Effector memory CD4-positive, alpha-beta T cell (primary cell): ENCODE measurements at regions not wholly inside any gene's neighbourhood (a gene's known extent, or its start where the extent isn't known, plus 50 kb on each side); places are given as distances from the start of the nearest gene placed in this dataset.

Source experiments
- DNase-seq, 3 donors: peaks; one replicate each; pipeline ENCODE4 v3.0.0-alpha.2; 2020
- H3K27ac ChIP-seq: 2 replicates; pipeline ENCODE4 v1.7.0; 2013; ENCODE audit warnings: mild to moderate bottlenecking, low read length, moderate library complexity; ENCODE audit not compliant: insufficient read depth, poor library complexity, severe bottlenecking
- H3K27me3 ChIP-seq: replicated peaks from 2 replicates; pipeline ENCODE4 v1.7.0; 2013; ENCODE audit warnings: mild to moderate bottlenecking, low read length; ENCODE audit not compliant: insufficient read depth, control insufficient read depth, poor library complexity, severe bottlenecking
- H3K36me3 ChIP-seq: 2 replicates; pipeline ENCODE4 v1.7.0; 2013; ENCODE audit warnings: mild to moderate bottlenecking, low read length, moderate library complexity; ENCODE audit not compliant: control insufficient read depth, insufficient read depth
- H3K4me1 ChIP-seq: 2 replicates; pipeline ENCODE4 v1.7.0; 2013; ENCODE audit warnings: low read length, mild to moderate bottlenecking; ENCODE audit not compliant: control insufficient read depth, insufficient read depth, poor library complexity, severe bottlenecking
- H3K4me3 ChIP-seq: 2 replicates; pipeline ENCODE4 v1.7.0; 2013; ENCODE audit warnings: low read length, low read depth, mild to moderate bottlenecking; ENCODE audit not compliant: insufficient read depth, poor library complexity, severe bottlenecking
- H3K9me3 ChIP-seq: 2 replicates; pipeline ENCODE4 v1.7.0; 2013; ENCODE audit warnings: mild to moderate bottlenecking, low read length, moderate library complexity; ENCODE audit not compliant: control insufficient read depth

DNA sequence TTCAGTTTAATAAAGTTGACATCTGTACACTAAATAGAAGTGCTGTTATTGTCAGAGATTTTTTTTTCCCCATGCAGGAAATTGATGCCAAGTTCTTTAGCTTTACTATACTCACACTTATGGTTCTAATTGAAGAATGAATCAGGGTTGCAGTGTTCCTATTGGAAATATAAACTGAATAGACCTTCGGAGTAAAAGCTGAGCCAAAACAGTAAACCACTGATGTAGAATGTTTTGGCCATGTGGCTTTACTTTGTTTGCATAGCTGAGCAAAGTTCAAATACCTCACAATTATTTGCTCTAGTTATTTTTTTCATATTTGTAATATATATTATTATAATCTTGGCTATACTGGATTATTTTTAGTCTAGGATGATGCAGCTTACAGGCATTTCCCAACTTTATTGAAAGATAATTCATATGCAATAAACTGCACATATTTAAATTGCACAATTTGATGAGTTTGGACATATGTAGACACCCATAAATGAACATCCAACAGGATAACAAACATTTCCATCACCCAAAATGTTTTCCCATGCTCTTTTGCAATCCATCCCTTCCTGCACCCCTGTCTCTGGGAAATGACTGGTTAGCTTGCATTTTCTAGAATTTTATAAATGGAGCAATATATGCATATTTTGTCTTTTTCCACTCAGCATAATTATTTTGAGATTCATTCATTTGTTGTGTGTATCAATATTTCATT, 105.8 kb upstream of the NOX3 start:
- no peak for DNase-seq

DNA sequence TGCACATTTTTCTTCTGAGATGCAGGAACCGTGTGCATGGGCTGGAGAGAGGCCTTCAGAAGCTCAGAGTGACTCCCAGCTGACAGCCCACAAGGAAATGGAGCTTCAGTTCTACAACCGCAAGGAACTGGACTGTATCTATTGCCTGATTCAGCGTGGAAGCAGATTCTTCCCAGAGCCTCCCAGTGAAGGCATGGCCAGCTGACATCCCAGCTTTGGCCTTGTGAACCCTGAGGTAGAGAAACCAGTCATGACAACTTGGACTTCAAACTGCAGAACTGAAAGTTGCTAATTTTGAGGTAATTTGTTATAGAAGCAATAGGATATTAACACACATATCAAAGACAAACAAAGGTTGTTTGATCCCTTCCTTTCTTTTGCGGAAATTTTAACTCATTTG, 94.3 kb upstream of the NOX3 start:
- DNase-seq, result no peak
- Histone ChIP-seq H3K27me3 (no peaks in the 10 kb centered on the region), H3K9me3 (no peaks in the 10 kb centered on the region), H3K4me1 (no peaks in the 10 kb centered on the region), H3K4me3 (no peak overlapping the region), H3K36me3 (no peaks in the 10 kb centered on the region), H3K27ac (no peak overlapping the region)

More for the DNA sequence above, 105.8 kb upstream of the NOX3 start:
- no peaks in the 10 kb centered on the region for H3K4me1 ChIP-seq
- H3K9me3 ChIP-seq, result no peaks in the 10 kb centered on the region
- no peaks in the 10 kb centered on the region for H3K36me3 ChIP-seq
- no peak overlapping the region for H3K27ac ChIP-seq
- no peaks in the 10 kb centered on the region for H3K27me3 ChIP-seq
- H3K4me3 ChIP-seq, result no peak overlapping the region

DNA sequence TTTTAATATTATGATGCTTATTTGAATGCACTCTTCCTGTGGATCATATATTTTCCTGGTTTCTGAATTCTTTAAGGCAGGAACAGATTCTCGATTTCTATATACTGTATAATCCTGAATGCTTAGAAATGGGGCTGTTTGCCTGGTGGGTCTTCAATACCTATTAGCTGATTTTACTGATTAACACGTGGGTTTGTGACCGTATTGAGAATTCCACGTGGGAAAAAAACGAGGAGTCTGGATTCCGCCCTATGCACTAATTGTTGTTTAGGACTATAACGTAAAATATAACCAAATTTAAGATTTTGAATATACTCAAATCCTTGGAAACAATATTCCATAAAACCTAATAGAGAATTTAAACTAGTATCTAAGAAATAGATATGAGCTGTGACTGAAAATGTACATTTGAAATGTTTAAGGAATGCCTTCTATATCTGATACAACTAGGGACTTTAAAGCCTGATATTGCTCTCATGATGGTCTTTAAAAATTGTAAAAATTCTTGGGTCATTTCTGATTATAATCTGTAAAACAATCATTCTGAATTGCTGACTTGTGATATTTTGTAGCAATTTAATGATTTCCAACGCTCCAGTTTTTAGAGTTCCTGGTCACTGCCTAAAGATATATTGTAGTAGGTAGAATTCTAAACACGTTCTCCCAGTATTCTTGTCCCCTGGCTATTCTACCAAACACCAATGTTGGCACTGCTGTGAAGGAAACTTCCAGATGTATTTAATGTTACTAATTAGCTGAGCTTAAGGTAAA, 93.6 kb upstream of the NOX3 start:
- H3K27me3 ChIP-seq, result no peaks in the 10 kb centered on the region
- H3K4me3 ChIP-seq, result no peak overlapping the region
- no peaks in the 10 kb centered on the region for H3K4me1 ChIP-seq
- H3K9me3 ChIP-seq, result no peaks in the 10 kb centered on the region
- H3K27ac ChIP-seq, result no peak overlapping the region
- no peaks in the 10 kb centered on the region for H3K36me3 ChIP-seq
- no peak for DNase-seq

DNA sequence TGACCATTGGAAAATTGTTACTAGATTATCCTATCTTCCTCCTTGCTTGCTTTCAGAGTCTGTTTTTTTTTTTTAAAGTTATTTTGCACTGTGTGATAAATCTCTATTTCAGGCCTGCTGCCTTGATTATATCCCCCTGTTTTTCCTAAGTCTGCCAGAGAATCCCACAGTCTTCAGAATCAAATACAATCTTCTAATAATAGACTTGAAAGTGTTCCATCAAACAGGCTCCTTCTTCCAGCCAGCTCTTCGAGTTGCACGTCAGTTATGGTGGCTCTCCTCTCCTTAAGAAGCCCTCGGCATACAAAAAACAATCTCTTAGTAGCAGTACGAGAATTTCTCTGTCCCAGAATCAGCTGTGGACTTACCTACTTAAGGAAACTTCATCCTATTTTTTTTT, 92.9 kb upstream of the NOX3 start:
- Histone ChIP-seq H3K4me1 (no peaks in the 10 kb centered on the region), H3K4me3 (no peak overlapping the region)
- no peak for DNase-seq

DNA sequence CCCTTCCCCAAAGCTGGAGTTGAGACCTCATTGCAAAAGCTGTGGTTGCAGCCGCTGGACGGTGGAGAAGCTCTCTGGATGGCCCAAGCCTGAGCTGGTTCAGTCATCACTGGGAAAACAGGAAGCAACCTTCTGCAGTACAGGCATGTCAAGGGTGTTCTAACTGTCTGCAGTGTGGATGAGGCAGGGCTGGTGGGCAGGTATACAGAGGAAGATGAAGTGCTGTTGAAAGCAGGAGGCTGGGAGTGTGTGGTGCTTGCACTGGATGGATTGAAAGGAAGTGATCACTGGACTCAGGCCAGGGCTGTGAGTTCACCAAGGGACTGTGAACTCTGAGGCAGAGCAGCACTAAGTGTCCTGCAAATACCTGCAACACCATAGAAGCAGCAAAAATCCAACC, 89.0 kb upstream of the NOX3 start:
- H3K9me3 ChIP-seq, result no peaks in the 10 kb centered on the region
- no peak for DNase-seq
- H3K27ac ChIP-seq, result no peak overlapping the region
- no peaks in the 10 kb centered on the region for H3K27me3 ChIP-seq
- H3K36me3 ChIP-seq, result no peaks in the 10 kb centered on the region
- H3K4me1 ChIP-seq, result no peaks in the 10 kb centered on the region
- no peak overlapping the region for H3K4me3 ChIP-seq

More for the DNA sequence above, 92.9 kb upstream of the NOX3 start:
- H3K9me3 ChIP-seq, result no peaks in the 10 kb centered on the region
- no peaks in the 10 kb centered on the region for H3K27me3 ChIP-seq
- H3K36me3 ChIP-seq, result no peaks in the 10 kb centered on the region
- no peak overlapping the region for H3K27ac ChIP-seq

DNA sequence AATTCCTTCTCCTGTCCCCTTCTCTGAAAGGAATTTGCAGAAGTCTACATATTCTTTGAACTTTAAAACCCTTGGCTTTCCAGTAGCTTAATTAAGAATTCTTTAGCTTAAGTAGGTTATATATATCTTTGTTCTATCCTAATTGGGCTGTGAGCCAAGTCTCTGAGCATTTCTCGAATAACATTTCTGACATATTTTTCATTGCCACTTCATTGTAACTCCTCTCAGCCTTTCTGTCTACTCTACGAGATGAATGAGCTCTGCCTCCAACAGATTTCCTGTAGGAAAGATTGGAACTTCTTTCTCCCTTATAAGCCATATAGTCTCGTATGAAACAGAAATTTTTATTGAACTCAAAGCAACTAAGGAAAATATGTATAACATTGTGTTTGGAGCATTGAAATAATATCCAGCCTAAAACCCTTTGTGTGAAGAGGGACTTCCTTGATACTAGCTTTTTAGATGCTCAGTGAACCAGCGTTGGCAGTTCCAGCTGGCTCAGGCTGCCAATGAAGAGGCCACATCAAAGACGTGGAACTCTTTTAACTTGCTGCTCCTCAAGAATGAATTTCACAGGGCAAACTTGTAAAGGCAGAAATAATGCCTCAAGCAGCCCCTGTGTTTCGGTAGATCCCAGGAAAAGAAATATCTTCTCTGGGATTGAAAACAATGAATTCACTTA, 87.7 kb upstream of the NOX3 start:
- Histone ChIP-seq H3K36me3 (no peaks in the 10 kb centered on the region), H3K4me3 (no peak overlapping the region), H3K27ac (no peak overlapping the region), H3K9me3 (no peaks in the 10 kb centered on the region), H3K27me3 (no peaks in the 10 kb centered on the region), H3K4me1 (no peaks in the 10 kb centered on the region)
- DNase-seq, result no peak

DNA sequence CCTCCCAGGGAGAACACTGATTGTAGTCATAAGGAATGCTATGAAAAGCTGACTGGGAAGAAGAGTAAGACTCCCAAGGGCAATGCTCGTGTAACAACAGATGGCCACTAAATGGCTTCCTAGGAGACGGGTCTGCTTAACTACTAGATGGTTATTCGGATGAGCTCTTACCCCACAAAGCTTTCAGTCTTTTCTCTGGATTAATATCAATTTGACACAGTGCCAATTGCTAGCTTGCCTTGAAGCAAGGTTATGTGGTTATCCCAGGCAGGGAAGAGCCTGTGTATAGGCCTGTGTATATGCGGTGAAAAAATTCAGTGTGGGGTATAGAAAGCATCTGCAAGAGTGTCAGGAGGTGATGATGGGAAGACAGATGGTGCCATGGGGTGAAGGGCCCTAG, 86.4 kb upstream of the NOX3 start:
- H3K9me3 ChIP-seq, result no peaks in the 10 kb centered on the region
- no peaks in the 10 kb centered on the region for H3K36me3 ChIP-seq
- H3K4me1 ChIP-seq, result no peaks in the 10 kb centered on the region
- no peak overlapping the region for H3K4me3 ChIP-seq
- no peak for DNase-seq
- no peaks in the 10 kb centered on the region for H3K27me3 ChIP-seq
- H3K27ac ChIP-seq, result no peak overlapping the region

DNA sequence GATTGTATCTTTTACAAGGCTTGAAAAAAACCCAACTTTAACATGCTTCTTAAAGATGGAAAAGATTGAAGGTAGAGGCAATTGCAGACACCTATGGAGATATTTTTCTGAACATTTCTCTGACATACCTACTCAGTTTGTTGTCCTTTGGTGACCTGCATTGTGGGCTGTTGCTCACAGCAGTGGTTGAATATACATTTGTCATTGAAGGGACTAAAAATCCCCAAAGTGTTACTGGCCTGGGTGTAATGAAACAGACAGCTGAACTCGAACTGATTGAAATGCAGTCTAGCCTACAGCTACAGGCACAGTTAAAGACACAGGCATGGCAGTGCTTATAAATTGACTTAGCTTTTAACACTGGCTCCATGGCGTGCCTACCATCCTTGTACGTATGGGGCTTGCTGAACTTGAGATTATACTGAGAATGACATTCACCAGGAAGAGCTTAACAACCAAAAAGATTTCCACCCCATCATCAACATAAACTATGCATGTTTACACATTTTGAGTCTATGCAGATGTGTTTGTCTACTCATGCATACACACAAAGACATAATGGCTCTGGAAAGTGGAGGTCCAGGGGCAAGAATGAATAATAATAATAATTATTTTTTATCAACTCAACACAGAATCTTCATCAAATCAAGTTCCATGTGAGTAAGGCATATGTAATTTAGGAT, 83.2 kb upstream of the NOX3 start:
- Histone ChIP-seq H3K27me3 (no peaks in the 10 kb centered on the region), H3K36me3 (no peaks in the 10 kb centered on the region), H3K4me3 (no peak overlapping the region), H3K9me3 (no peaks in the 10 kb centered on the region), H3K27ac (no peak overlapping the region), H3K4me1 (no peaks in the 10 kb centered on the region)
- no peak for DNase-seq

DNA sequence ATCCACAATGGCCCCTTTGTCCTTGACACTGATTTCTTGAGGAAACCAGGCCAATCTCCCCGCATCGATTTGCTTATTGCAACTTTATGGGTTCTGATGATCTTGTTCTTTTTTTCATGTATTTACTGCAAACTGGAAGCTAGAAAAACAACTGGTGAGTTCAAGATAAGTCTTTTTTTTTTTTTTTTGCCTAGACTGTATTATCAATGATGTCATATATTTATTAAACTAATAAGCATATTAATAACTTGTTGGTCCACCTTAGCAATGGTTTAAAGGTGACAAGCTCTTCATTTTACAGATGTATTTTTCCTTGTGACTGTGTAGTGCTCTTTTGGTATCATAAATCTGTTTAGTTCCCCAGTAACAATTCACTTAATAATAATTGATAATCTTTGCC, 79.0 kb upstream of the NOX3 start:
- Histone ChIP-seq H3K27ac (no peak overlapping the region), H3K4me3 (no peak overlapping the region), H3K4me1 (no peaks in the 10 kb centered on the region), H3K9me3 (no peaks in the 10 kb centered on the region), H3K36me3 (no peaks in the 10 kb centered on the region), H3K27me3 (no peaks in the 10 kb centered on the region)
- DNase-seq, result no peak
